Body of pancreas (tissue), 4 donors: ENCODE measurements at regions not wholly inside any gene's neighbourhood (a gene's known extent, or its start where the extent isn't known, plus 50 kb on each side); places are given as distances from the start of the nearest gene placed in this dataset.
"Not testable (repeated sequence)": the region's sequence is repeated elsewhere in the genome, so short reads cannot be mapped to it uniquely, and the experiment has no call there.

Experiments
- POLR2A ChIP-seq, 3 donors: fragments of 450-650 bp; IDR thresholded peaks; one replicate each; pipeline ENCODE4 v1.6.1; 2016; ENCODE audit warnings: antibody characterized with exemption in 3 of 3, mild to moderate bottlenecking in 2 of 3
- TF ChIP-seq, protein P1 (sequence below), 7 experiments: fragments of 450-650 bp in 4 of 7; fragments of 200-600 bp in 3 of 7; sonication (generic) in 3 of 7; IDR thresholded peaks; one replicate each; pipeline ENCODE4 v1.5.1; 2016 to 2019; ENCODE audit warnings: antibody characterized with exemption in 7 of 7

DNA sequence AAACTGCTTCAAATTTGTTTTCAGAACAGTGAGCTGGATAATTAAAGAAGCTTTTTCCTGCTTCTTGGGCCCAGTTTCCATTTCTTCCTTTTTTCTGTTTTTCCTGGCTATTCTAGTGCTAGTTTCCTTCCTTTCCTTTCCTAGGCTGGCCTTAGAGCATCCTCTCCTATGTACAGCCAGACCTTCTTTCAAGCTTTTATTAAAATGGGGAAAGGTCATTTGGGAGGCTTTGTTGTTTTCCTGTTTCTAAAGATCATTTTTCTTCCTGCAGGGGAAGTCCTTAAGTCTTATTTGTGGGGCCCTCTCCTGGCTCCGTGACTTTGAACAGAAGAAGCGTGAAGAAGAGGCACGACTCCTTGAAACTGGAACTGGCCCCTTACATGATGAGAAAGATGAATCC, 85.2 kb upstream of the PZP start:
- TF ChIP-seq, protein P1, sequence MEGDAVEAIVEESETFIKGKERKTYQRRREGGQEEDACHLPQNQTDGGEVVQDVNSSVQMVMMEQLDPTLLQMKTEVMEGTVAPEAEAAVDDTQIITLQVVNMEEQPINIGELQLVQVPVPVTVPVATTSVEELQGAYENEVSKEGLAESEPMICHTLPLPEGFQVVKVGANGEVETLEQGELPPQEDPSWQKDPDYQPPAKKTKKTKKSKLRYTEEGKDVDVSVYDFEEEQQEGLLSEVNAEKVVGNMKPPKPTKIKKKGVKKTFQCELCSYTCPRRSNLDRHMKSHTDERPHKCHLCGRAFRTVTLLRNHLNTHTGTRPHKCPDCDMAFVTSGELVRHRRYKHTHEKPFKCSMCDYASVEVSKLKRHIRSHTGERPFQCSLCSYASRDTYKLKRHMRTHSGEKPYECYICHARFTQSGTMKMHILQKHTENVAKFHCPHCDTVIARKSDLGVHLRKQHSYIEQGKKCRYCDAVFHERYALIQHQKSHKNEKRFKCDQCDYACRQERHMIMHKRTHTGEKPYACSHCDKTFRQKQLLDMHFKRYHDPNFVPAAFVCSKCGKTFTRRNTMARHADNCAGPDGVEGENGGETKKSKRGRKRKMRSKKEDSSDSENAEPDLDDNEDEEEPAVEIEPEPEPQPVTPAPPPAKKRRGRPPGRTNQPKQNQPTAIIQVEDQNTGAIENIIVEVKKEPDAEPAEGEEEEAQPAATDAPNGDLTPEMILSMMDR (IDR thresholded peaks at IDR 0.05) = not testable (repeated sequence)
- TF ChIP-seq POLR2A (IDR thresholded peaks at IDR 0.05) = not testable (repeated sequence)
